ENCODE measurements at regions not wholly inside any gene's neighbourhood (a gene's known extent, or its start where the extent isn't known, plus 50 kb on each side); places are given as distances from the start of the nearest gene placed in this dataset.
"Not testable (repeated sequence)": the region's sequence is repeated elsewhere in the genome, so short reads cannot be mapped to it uniquely, and the experiment has no call there.

DNA sequence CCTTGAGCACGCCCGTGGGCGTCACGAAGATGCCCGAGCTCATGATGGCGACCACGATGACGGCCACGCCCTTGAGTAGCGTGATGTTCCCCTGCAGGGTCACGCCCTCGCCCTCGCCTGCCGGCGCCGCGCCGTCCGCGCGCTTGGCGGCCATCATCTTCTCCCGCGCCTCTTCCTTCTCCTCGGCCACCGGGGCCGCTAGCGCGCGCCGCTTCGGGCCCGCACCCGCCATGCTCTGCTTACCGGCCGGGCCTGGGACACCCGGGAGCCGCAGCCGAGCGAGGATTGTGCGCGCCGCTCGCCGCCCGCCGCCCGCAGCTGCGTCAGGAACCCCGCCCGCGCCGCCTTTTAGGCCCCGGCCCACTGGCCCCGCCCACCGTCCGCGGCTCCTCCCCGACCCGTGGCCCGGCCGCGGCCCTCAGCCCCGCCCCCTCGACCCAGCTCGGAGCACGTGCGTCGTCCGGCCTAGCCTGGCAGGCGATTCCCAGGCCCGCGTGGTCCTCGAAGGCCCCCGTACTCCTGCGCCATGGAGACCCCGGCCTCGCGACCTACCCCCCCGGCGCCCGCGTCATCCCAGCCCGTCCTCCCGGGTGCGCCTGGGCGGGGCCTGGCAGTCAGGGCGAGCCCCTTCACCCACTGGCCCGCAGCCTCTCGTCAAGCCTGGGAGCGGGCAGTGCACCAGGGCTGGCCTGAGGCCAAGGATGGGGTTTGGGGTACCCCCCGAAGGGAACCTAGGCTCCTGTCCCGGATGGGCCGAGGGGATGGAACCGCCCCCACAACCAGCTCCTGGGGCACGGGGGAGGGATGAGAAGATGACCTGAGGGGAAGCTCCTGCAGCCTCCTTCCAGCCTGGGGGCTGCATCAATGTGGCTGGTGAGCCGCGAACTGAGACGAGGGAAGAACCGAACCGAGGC is 79.0 kb upstream of the METTL9 start:
- TF ChIP-seq, protein P1, sequence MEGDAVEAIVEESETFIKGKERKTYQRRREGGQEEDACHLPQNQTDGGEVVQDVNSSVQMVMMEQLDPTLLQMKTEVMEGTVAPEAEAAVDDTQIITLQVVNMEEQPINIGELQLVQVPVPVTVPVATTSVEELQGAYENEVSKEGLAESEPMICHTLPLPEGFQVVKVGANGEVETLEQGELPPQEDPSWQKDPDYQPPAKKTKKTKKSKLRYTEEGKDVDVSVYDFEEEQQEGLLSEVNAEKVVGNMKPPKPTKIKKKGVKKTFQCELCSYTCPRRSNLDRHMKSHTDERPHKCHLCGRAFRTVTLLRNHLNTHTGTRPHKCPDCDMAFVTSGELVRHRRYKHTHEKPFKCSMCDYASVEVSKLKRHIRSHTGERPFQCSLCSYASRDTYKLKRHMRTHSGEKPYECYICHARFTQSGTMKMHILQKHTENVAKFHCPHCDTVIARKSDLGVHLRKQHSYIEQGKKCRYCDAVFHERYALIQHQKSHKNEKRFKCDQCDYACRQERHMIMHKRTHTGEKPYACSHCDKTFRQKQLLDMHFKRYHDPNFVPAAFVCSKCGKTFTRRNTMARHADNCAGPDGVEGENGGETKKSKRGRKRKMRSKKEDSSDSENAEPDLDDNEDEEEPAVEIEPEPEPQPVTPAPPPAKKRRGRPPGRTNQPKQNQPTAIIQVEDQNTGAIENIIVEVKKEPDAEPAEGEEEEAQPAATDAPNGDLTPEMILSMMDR (IDR thresholded peaks at IDR 0.05), result not testable (repeated sequence)
- TF ChIP-seq, protein P2, sequence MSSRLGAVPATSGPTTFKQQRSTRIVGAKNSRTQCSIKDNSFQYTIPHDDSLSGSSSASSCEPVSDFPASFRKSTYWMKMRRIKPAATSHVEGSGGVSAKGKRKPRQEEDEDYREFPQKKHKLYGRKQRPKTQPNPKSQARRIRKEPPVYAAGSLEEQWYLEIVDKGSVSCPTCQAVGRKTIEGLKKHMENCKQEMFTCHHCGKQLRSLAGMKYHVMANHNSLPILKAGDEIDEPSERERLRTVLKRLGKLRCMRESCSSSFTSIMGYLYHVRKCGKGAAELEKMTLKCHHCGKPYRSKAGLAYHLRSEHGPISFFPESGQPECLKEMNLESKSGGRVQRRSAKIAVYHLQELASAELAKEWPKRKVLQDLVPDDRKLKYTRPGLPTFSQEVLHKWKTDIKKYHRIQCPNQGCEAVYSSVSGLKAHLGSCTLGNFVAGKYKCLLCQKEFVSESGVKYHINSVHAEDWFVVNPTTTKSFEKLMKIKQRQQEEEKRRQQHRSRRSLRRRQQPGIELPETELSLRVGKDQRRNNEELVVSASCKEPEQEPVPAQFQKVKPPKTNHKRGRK (CRISPR knock-in tag; IDR thresholded peaks at IDR 0.05; ENCODE audit: borderline replicate concordance), result not testable (repeated sequence)
- not testable (repeated sequence) for TF ChIP-seq CREB1 (CRISPR knock-in tag; IDR thresholded peaks at IDR 0.05); FOXP1 (CRISPR knock-in tag; IDR thresholded peaks at IDR 0.05; ENCODE audit: borderline replicate concordance); FOXJ3 (CRISPR knock-in tag; IDR thresholded peaks at IDR 0.05; ENCODE audit: borderline replicate concordance); TCF7 (CRISPR knock-in tag; IDR thresholded peaks at IDR 0.05; ENCODE audit: low read depth); NFE2L1 (CRISPR knock-in tag; IDR thresholded peaks at IDR 0.05)
- TF ChIP-seq SP1 (CRISPR knock-in tag; conservative IDR thresholded peaks at IDR 0.05), result peak; percentile 81
- TF ChIP-seq, protein P3, sequence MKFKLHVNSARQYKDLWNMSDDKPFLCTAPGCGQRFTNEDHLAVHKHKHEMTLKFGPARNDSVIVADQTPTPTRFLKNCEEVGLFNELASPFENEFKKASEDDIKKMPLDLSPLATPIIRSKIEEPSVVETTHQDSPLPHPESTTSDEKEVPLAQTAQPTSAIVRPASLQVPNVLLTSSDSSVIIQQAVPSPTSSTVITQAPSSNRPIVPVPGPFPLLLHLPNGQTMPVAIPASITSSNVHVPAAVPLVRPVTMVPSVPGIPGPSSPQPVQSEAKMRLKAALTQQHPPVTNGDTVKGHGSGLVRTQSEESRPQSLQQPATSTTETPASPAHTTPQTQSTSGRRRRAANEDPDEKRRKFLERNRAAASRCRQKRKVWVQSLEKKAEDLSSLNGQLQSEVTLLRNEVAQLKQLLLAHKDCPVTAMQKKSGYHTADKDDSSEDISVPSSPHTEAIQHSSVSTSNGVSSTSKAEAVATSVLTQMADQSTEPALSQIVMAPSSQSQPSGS (CRISPR knock-in tag; IDR thresholded peaks at IDR 0.05; ENCODE audit: borderline replicate concordance, low read depth), result not testable (repeated sequence)
- TF ChIP-seq, protein P4, sequence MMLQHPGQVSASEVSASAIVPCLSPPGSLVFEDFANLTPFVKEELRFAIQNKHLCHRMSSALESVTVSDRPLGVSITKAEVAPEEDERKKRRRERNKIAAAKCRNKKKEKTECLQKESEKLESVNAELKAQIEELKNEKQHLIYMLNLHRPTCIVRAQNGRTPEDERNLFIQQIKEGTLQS (CRISPR knock-in tag; conservative IDR thresholded peaks at IDR 0.05), result not testable (repeated sequence)
- TF ChIP-seq, protein P5, sequence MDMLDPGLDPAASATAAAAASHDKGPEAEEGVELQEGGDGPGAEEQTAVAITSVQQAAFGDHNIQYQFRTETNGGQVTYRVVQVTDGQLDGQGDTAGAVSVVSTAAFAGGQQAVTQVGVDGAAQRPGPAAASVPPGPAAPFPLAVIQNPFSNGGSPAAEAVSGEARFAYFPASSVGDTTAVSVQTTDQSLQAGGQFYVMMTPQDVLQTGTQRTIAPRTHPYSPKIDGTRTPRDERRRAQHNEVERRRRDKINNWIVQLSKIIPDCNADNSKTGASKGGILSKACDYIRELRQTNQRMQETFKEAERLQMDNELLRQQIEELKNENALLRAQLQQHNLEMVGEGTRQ (CRISPR knock-in tag; IDR thresholded peaks at IDR 0.05), result peak; percentile 81
- TF ChIP-seq, protein P6, sequence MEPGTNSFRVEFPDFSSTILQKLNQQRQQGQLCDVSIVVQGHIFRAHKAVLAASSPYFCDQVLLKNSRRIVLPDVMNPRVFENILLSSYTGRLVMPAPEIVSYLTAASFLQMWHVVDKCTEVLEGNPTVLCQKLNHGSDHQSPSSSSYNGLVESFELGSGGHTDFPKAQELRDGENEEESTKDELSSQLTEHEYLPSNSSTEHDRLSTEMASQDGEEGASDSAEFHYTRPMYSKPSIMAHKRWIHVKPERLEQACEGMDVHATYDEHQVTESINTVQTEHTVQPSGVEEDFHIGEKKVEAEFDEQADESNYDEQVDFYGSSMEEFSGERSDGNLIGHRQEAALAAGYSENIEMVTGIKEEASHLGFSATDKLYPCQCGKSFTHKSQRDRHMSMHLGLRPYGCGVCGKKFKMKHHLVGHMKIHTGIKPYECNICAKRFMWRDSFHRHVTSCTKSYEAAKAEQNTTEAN (CRISPR knock-in tag; IDR thresholded peaks at IDR 0.05), result not testable (repeated sequence)

All from WTC11 (cell line).